HG02623 (cell line): ENCODE measurements at regions not wholly inside any gene's neighbourhood (a gene's known extent, or its start where the extent isn't known, plus 50 kb on each side); places are given as distances from the start of the nearest gene placed in this dataset.

Source experiments
- ATAC-seq: cut with Tn5 transposase; IDR thresholded peaks from one replicate; pipeline ENCODE4 v1.9.1; 2021; ENCODE audit warnings: moderate library complexity; ENCODE audit not compliant: unreplicated experiment

DNA sequence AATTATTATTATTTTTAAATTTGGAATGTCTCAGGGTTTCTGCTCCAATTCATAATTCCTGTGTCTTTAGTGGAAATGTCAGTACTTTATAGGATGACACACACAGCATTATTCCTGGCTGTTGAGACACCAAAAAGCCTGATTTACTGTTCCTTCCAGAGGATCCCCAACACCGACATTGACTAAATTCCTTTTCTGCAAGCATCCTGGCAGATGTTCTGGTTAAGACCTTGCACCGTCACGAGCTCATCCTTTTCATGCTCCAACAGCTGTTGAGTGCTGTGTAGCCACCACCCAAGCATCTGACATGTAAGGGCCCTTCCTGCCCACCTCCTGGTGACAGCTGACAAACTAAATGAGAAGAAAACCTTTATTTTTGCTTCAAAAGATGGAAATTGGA, 284.3 kb upstream of the SULF2 start:
- ATAC-seq, result no peak

DNA sequence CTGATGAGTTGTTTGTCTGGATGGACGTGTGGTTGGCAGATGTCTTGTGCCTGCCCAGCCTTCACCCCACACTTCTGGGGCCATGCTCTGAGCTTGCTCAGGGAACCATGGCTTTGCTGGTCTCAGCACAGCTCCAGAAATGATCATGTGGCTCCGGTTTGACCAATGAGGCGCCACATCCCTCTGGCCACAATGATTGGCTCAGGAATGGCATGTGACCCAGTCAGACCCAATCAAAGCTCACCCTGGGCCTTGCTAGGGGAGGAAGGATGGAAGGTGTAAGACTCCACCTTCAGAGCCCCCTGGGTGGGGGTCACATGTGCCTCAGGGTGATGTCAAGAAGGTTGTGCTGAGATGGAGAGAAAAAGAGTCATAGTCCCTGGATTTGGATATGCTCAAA, 281.6 kb upstream of the SULF2 start:
- ATAC-seq, result no peak

DNA sequence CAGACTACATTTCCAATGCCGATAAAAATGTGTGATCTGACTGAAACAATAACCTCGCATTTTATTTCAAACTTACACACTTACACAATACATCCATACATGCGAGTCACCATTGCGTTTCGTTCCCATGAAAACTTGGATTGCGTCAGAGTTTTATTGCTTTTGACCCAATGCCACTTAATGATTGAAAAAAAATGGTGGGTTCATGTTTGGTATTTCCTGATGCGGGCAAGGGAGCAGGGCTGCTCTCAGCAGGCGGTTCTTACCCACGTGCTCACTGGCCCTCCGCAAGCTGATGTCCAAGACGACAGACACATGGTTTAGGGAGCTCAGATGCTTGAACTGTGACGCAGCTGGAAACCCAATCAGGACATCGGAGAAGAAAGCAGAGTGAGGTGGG, 281.0 kb upstream of the SULF2 start:
- ATAC-seq, result no peak

DNA sequence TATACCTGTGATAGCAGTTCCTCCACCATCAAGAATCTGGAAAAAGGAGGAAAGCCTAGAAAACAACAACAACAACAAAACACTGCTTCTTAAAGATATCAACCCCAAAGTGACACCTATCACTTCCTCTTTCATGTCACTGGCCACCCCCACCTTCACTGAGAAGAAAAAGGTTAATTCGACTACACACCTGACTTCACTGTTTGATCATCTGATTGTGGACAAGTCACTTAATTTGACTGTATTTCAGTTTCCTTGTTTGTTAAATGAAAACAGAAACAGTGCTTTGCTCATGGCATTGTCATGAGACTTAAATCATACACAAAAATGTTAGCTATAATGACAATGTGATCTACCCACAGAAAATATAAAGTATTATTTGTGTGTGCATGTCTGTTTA, 280.6 kb upstream of the SULF2 start:
- no peak for ATAC-seq

DNA sequence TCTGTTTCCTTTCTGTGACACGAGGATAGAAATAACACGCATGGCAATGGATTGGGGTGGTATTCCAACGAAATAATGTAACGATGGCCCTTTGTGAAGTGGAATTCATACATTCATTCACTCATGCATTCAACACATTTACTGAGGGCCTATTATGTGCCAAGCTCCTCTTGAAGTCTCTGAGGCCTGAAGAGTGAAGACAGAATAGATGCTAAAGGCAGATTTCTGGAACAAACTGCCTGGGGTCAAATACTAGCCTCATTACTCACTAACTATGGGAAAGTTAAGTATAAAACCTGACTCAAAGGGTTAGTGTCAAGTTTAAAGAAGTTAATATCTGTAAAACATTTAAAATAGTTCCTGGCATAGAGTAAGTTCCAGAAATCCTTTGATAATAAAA, 279.6 kb upstream of the SULF2 start:
- ATAC-seq, result no peak

DNA sequence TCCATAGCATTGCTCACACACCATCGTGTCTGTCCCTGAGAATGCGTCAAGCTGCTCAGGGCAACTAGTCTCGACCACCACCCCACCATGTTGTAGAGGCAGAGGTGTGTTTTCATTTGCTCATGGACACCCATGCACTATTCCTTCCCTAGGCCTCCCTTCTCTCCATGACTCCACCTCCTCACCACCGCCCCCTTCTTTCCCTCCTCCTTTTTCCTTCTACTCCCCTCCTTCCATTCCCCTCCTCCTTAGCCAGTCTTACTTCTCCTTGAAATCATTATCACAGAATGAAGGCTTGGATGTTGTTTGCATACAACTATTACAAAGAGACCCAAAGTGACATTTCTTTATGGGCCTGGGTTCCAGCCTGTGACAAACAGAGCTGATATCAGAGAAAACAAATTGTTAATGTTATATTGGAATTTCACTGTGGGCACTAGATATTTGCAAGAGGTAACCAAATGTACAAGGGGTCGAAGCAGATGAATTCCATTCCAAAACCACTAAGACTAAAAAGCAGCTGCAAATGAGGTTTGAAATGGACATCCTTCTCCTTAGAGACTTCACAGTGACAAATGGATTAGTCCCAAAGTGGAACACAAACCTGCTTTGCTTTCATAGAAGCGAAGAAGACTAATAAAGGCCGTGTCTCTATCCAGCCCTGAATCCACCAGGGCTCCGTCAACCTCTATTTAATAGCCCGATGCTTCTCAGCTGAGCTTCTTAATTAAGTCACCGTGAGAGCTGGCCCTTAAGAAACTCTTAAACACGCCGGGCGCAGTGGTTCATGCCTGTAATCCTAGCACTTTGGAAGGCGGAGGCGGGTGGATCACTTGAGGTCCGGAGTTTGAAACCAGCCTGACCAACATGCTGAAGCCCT, 275.8 kb upstream of the SULF2 start:
- no peak for ATAC-seq

DNA sequence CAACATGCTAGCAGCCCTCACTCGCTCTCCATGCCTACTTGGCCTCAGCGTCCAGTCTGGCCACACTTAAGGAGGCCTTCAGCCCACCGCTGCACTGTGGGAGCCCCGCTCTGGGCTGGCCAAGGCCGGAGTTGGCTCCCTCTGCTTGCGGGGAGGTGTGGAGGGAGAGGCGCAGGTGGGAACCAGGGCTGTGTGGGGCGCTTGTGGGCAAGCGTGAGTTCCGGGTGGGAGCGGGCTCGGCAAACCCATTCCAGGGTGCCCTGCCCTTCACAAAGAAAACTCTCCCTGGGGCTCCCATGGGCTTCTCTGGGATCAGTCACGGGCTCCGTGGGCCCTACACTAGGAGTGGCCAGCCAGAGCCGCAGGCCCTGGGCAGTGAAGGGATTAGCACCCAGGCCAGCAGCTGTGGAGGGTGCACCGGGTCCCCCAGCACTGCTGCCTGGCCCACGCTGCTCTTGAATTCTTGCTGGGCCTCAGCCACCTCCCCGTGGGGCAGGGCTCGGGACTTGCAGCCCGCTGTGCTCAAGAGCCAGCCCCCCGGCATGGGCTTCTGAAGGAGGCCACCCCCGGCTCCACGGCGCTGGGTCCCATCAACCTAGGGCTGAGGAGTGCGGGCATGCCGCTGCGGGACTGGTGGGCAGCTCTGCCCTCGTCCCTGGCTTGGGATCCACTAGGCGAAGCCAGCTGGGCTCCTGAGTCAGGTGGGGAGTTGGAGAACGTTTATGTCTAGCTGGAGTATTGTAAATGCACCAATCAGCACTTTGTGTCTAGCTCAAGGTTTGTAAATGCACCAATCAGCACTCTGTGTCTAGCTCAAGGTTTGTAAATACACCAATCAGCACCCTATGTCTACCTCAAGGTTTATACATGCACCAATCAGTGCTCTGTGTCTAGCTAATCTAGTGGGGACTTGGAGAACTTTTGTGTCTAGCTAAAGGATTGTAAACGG, 273.6 kb upstream of the SULF2 start:
- ATAC-seq, result no peak

DNA sequence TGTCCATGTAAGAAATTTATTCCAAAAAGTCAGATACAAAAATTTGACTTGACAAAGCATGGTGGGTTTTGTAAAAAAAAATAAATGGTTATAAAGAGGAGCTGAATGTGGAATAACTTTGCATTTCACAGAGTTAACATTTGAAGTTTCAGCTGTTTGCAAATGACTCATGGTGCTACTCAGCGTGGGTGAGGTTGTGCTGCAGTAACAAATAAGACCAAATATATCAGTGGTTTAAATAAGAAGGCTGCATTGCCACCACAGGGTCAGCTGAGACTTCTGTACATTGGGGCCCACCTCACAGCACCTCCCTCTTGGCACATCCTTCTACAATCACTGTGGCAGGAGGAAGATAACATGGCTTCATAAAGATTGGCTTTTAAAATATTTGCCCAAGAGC, 272.5 kb upstream of the SULF2 start:
- no peak for ATAC-seq

DNA sequence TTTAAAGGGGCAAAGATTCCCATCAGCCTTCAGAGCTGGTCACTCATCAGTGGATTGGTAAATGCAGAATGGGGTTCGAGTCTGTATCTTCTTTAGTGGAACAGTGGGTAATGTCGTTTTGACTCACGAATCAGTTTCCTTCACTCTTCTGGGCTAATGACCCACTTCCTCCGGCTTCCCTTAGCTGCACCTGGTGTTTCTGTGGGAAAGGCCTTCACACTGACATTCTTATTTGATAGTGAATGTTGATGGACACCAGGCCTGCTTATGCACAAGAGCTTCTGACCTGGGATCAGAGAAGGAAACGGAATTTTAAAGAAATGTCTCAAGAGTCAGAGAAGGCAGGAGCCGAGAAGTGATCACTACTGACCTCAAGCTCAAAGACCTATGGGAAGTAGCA, 272.0 kb upstream of the SULF2 start:
- no peak for ATAC-seq

DNA sequence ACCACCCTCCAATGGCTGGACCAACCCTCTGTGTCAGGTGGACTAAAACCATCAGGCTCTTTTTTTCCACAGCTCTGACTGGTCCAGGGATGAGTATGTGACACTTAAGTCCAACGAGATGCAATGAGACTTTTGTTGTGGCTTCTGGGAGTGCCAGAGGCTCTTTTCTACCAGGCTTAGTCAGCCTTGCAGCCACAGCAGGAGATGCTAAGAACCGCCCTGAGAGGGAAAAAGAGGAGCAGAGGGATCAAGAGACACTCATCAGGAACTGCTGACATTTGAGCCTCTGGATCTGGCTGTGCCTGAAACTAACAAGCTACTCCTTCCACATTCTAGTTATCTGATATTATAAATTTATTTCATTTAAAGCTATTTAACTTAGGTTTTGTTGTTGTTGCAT, 270.9 kb upstream of the SULF2 start:
- ATAC-seq, result no peak

DNA sequence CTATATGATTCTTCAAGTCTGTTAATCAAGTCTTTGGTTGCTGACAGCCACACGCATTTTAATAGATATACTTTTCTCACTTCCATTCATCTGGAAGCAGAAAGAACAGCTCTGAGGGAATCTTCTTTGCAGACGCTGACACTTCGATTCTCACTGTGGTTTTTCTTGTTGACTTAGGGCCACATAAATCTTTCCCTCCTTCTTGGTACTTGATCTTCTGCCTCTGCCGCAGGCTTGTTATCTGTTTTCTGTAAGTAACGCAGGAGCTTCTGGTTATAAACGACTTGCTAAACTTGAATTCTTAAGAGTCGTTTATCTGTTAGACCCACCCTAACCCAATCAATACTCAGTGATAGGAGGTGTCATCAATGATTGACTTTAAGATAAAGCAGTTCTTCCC, 268.8 kb upstream of the SULF2 start:
- ATAC-seq, result no peak

DNA sequence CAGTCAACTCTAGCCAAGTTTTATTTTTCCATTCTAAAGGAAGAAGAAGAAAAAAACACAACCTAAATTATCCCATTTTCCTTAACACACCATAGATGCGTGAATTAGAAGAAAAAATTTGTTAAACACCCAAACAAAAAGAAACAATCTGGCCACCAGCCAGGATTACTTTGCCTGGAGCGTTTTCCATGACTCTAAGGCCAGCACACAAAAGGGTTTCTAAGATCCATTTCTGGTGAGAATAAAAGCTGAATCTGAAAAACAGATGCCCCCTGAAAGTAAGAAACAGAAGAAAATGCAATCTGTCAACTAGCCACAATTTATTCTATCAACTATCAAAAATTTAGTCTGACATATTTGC, 267.2 kb upstream of the SULF2 start:
- no peak for ATAC-seq

DNA sequence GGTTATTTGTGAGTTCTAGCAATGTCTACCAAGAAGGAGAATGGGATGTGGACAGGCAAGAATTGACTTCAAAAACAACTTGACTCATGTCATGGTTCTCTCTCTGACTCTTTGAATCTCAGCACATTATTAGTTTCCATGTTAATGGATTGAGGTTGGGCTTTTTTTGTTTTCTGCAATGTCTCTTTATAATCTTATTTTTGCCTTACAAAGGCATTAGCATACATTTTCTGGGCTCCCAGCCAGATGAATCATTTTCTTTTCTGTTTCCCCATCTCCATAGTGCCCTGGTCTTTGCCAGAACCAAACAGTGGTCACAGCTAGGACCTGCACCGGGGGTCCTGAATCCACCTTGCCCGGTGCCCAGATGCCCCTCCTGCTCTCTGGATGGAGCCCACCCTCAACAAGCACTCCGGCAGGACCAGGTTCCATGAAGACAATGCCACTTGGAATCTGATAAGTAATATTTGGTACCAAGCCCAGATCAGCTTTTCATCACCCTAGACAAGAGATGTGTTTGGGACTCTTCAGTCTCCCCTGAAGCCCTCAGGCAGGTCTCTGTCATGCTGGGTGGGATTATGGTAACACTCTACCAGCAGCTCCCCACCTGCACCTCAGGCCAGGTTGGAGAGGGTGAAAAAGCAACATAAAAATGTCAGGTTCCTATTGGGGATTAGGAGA, 266.7 kb upstream of the SULF2 start:
- no peak for ATAC-seq

DNA sequence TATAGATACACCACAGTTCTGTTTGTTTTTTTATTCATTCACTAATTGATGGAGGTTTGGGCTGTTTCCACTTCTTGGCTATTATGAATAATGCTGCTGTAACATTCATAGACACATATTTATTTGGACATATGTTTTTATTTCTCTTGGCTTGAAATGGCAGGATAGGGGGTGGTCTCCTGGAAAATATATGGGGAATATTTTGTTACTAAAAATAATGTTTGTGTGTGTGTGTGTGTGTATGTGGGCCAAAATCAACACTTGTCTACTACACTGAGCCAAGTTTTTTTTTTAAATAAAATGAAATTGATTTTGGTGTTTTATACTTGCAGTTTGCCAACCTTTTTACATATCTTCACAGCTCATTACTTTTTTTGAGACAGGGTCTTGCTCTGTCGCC, 264.4 kb upstream of the SULF2 start:
- ATAC-seq, result no peak

DNA sequence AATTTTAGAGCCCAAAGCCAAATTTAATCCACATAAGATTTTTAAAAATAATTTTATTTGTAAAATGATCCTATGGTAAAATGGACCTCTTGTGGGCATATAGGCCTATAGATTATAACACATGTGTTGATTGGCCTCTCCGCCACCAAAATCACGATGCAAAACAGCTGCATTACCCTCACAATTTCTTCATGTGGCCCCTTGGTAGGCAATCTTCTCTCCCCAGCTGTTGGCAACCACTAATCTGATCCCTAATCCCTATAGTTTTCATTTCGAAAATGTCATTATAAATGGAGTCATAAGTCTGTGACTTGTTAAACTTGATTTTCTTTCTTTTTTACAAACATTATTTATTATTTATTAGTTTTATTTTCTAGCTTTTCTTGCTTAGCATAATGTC, 263.9 kb upstream of the SULF2 start:
- no peak for ATAC-seq

DNA sequence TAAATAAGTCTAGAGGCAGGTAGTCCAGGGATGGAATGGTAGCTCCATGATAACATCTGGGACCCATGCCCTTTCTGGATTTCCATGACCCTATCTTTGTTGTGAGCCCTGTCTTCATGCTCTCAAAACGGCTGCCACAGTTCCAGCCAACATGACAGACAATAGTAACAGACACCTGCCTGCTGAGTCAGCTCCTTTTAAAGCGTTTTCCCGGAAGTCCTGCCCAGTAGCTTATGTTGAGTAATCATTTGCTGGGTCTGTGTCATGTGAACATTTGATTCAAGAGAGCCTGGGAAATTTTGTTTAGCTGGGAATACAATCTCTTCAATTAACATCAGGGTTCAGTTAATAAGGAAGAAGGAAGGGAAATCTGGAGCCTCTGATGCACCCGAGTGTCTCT, 262.2 kb upstream of the SULF2 start:
- ATAC-seq, result no peak

DNA sequence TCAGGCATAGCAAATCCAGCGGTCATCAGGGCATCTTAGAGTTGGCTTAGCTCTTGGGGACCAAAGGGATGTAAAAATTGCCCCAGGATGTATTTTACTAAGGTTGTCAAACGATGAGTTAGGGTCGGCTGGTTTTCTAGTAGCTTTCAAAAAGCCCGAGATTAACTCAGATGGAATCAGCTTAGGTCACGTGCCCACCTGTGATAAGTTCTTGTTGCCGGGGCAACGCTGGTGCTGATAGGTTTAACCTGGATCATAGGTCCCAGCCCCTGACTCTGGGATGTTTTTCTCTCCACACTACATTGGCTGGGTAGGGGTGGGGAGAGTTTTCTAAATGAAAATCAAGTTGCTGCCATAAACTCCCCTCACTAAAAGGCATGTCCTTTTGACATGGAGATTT, 257.3 kb upstream of the SULF2 start:
- ATAC-seq, result no peak

DNA sequence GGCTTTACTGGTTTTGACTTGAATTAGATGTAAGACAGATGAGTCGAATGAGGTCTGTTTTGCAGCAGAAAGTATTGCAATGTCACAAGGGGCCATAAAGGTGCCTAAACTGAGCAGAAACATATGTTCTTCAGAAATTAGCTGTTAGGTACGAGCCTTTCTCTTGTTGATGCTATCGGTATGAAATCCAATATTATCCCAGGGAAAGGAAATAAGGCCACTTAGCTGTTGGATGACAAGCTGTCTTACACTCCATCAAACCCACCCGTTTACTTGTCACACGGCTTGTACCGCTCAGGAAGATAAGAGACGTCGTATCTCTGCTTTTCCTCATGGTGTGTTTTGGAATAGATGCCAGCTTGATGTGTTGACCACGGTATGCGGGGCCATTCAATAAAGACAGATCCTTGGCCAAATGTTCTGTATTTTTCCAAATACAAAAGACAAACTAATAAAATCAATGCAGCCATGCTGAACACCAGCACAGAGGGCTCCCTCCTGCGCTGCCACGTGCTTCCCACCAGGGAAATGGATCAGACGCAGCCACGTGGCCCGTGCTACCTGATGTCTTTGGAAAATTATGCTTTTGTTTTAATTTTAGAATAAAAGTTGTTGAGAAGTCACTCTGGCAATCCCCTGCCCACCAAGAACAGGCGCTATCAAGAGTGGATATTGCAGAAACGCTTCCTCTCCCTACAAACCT, 255.9 kb upstream of the SULF2 start:
- ATAC-seq, result no peak

DNA sequence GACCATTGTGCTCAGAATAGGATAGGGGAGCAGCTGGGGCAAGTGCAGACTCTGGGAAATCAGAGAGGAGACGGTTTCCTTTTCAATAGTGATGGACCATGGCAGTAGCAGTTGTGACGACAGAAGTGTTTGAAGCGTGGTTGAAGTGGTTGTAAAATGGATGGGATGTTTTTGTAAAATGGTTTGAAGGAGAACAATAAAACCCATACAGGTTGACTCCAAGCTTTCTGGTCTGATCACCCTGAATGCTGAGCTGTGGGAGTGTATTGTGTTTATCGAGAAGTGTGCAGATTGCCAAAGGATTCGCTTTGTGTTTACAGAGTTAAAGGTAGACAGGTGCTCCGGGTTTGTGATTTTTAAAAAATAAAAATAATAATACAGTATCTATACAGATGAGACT, 255.2 kb upstream of the SULF2 start:
- ATAC-seq, result no peak

DNA sequence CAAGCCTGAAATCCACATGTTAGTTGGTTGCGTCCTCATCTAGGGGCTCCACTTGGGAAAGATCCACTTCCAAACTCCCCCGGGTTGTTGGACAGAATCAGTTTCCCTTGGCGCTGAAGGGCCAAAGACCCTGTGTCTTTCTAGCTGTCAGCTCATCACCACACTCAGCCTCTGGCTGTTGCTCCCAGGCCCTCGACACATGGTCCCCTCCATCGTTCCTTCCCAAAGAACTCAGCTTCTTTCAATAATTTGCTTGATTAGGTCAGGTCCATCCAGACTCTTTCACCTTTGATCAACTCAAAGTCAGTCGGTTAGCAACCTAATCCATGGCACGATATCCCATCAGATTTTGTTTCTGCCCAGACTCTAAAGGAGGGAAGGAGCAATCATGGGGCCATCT, 254.8 kb upstream of the SULF2 start:
- ATAC-seq, result no peak

DNA sequence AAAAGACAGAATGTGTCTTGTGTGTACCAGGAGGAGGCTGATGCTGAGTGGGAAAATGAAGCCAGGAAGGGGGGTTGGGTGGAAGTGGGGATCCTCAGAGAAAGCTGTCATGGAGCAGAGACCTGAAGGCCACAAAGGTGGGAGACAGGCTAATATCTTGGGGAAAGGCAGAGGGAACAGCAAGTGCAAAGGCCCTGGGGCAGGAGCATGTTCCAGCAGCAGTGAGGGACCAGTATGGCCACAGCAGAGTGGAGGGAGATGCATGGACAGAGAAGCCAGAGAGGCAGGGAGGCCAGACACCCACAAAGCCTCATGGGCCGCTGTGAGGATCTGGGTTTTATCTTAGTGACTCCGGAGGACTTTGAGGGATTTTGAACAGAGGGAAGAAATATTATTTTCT, 254.2 kb upstream of the SULF2 start:
- no peak for ATAC-seq
